ENCODE measurements at regions not wholly inside any gene's neighbourhood (a gene's known extent, or its start where the extent isn't known, plus 50 kb on each side); places are given as distances from the start of the nearest gene placed in this dataset.

DNA sequence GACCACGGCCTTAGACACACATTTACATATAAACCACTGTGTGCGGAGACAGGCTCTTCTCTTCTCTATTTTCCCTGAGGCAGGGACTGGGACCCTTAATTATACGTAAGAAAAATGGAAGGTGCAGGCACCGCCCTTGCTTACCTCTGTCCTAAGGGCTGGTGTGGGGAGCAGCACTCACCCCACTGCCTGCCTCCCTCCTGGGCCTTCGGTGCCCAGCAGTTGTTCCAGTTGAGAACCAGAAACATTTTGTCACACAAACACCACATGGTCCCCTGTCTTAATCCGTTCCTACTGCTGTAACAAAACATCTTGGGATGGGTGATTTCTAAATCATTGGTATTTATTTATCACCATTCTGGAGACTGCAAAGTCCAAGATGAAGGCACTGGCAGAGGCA lies 192.7 kb upstream of the DIO3 start:
- no peak for DNase-seq (ENCODE audit: low read depth)

- no peak for DNase-seq (ENCODE audit: low read depth)
Observed at GRCh38 chr14:101369194-101369915, 191.9 kb upstream of the DIO3 start.

GRCh38 chr14:101369916-101370592 lies 191.2 kb upstream of the DIO3 start:
- no peak for DNase-seq (ENCODE audit: low read depth)

DNA sequence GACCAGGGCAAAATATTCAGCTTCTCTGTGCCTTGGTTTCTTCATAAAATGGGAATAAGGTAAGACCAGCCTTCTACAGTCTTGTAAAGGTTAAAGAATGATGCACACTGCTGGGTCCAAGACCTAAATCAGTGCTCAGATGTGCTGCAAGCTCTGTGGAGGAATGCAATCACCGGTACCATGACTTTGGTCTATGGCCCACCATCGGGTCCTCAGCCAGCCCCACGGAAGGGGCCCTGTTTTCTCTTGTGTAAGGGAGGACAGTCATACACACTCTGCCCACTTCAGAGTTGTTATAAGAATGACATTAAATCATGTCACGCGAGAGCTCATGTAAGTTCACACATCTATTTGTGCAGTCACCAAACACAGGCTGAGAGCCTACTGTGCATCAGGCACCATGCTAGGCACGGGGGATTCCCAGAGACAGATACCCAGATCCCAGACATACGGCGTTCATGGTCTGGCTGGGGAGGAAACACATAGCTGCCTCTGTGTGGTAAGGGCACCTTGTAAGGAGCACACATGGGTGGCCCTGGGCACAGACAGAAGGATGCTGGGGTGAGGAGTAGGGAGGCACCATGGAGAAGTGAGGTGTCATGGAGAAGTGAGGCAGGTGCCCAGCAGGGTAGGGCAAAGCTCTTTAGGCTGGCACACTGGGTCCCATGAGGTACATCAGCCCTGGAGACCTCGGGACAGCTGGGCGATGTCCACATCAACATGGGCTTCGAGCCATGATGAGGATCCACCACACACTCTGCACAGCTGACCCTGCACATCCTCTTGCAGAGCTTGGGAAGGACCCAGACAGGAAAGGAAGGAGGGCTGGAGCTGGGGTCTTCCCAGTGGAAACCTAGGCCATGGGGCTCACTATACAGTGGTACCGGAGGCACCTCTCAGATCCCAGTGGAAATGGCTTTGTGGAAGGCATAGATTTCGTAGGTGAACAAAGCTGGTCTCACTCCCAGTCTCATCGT lies 190.4 kb upstream of the DIO3 start:
- no peak for DNase-seq (ENCODE audit: low read depth)

- DNase-seq (ENCODE audit: low read depth): no peak
Observed at GRCh38 chr14:101371799-101372793, 189.2 kb upstream of the DIO3 start.

GRCh38 chr14:101372894-101373620 lies 188.2 kb upstream of the DIO3 start:
- no peak for DNase-seq (ENCODE audit: low read depth)

DNA sequence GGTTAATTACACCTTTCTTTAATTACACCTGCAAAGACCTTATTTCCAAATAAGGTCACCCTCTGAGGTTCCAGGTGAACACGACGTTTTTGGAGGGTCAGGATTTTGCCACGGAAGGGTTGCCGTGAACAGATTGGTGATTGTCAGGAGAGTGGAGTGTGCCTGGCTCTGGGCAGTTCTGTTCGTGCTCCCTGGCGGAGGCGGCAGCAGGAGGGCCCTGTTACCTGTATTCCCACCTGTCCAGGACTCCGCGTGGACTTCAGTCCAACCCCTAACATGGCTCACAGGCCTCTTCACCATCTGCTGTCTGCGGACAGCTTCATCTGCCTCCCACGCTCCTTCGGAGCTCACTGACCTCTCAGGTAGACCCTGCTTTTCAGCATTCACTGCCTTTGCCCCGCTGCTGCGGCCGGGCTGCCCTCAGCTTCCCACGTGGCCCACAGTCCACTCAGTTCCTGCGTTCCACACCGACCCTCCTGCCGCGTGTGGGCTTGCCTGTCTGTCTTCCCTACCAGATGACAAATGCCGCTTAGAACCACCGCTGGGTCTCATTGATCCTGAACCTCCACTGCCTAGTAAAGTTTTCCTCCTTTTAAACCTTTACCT lies 187.5 kb upstream of the DIO3 start:
- DNase-seq (ENCODE audit: low read depth): no peak

DNA sequence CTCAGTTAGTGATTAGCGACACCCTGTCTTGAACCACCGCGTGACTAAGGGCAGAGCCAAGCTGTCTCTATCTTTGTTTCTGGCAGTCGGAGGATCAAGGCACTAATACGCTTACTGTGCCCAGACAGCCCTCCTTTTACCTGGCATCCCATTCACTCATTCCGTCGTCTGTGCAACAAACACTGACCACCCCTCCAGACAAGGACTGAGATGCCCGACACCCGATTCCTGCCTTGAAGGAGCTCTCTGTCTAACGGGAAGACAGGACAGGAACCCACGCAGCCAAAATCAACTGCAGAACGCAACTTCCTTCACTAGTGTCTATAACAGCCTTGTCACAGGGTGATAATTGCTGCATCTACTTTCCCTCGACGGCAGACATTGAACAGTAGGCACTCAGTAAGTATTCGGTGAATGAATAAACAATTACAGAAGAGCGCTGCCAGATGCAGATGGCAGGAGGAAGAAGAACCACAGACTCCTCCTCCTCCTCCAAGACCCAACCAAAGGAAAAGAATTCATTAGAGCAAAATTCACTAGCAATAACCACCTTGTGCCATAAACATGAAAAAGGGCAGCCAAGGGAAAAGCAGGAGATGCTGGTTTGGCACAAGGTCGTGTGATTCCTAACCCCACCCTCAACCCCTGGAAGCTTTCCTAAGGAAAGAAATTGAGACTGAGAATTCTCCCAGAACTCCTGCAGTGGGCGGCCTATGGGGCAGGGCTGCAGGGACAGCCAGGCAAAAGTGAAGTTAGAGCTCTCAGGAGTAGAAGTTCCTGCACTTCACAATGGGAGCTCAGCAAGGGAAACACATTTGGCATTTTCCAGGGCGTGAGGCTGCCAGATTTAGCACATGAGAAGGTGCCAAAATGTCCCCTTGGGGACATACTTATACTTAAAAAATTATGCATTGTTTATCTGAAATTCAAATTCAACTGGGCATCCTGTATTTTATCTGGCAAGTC lies 186.6 kb upstream of the DIO3 start:
- no peak for DNase-seq (ENCODE audit: low read depth)

DNA sequence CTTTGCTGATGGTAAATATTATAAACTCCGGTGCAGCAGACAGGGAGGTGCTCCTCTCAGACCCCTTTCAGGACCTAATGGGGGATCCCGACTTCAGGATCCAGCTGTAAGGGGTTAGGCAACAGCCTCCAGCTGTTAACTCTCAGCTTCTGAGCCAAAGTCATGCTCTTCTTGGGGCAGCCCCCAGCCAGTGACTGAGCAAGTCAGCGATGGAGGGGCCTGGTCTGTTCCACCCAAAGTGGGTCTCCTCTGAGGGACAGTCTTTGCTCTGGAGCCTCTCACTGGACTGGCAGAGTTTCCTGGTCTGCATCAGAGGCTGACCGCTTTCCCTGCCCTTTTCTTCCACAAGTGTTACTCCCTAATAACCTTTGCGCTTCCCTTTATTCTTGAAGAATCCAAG lies 184.2 kb upstream of the DIO3 start:
- no peak for DNase-seq (ENCODE audit: low read depth)

- DNase-seq (ENCODE audit: low read depth): no peak
Observed at GRCh38 chr14:101379842-101380241, 181.5 kb upstream of the DIO3 start.

GRCh38 chr14:101380512-101380911 lies 180.8 kb upstream of the DIO3 start:
- DNase-seq (ENCODE audit: low read depth): no peak

GRCh38 chr14:101380940-101381339 lies 180.4 kb upstream of the DIO3 start:
- DNase-seq (ENCODE audit: low read depth): no peak

DNA sequence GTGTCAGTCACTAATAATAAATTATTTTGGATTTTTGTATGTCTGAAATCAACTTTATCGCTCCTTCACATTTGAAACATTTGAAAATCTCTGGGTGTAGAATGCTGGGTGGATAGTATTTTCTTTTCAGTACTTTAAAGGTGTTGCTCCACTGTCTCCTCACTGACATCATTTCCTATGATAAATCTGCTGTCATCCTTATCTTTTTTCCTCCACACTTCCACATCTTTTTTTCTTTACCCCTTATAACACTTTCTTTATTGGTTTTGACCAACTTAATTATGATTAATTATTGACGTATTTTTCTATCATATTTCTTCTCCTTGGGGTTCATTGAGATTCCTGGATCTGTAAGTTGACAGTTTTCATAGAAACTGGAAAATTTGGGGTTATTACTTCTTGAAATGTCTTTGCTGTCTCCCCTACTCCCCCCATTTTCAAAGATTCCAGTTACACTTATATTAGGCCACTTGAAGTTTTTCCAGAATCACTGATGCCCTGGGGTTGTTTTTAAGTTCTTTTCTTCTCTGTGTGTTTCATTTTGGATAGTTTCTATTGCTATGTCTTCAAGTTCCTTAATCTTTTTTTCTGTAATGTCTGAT lies 177.5 kb upstream of the DIO3 start:
- no peak for DNase-seq (ENCODE audit: low read depth)

DNA sequence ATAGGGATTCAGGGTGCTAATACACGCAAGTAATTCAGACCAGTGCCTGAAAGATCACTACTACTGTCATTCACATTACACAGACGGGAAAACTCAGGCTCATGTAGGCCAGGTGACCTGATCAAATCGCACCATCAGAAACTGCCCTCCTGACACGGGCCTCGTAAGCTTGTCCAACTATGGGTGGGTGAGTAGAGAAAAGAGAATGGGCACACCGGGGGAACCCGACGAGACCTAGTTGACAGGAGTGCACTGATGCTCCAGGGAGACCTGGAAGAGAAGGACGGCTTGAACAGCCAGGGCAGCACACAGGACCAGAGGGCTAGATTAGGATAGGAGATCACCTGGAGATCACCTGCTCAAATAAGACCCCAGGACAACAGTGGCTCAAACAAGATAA lies 166.9 kb upstream of the DIO3 start:
- DNase-seq (ENCODE audit: low read depth): no peak

GRCh38 chr14:101395779-101396178 lies 165.5 kb upstream of the DIO3 start:
- no peak for DNase-seq (ENCODE audit: low read depth)

GRCh38 chr14:101397206-101397605 lies 164.1 kb upstream of the DIO3 start:
- no peak for DNase-seq (ENCODE audit: low read depth)

DNA sequence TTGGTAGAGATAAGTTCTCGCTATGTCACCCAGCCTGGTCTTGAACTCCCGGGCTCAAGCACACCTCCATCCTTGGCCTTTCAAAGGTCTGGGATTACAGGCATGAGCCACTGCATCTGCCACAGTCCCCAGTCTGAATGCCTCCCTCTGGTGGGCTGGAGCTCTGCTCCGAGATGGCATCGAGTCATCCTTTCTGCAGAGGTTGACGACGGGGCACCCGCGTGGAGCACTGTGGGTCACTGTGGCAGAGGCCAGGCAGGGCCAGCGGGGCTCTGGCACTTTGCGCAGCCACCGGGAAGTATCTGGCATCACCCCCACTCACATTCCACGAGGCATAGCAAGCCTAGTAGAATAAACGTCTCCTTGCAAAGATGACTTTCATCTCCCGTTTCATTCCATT lies 163.3 kb upstream of the DIO3 start:
- no peak for DNase-seq (ENCODE audit: low read depth)

DNA sequence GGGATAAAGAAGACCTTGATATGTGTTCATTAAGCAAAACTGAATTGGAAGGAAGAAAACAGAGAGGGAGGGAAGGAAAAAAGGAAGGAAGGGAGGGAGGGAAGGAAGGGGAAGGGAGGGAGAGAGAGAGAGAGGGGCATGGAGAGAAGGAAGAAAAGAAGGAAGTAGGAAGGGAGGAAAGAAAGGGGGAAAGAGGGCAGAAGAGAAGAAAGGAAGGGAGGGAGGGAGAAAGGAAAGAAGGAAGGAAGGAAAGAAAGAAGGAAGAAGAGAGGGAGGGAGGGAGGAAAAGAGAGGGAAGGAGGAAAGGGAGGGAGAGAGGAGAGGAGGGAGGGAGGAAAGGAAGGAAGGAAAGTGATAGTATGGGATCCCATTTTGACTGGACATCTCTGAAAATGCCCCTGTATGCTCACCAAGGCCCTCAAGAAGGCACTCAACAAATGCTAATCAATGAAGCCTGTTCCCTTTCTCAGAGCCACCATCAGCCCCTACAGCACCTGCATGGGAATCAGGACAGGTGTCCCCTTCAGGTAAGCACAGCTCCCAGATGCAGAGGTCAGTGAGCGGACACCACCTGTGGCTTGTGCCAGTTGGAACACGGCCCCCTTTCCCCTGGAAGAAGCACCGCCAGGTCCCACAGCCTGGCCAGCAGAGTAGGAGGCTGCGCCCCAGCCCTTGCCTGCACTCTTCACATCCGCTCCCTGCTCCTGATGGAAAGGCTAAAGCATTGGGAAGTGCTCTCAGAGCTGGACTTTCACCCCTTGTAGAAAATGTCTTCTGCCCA lies 161.4 kb upstream of the DIO3 start:
- no peak for DNase-seq (ENCODE audit: low read depth)
